Fibroblast of the conjunctiva (primary cell): ENCODE measurements at regions not wholly inside any gene's neighbourhood (a gene's known extent, or its start where the extent isn't known, plus 50 kb on each side); places are given as distances from the start of the nearest gene placed in this dataset.

Experiments
- DNase-seq: peaks from one replicate; pipeline ENCODE4 v3.0.0-alpha.2; 2010; ENCODE audit warnings: low read depth

DNA sequence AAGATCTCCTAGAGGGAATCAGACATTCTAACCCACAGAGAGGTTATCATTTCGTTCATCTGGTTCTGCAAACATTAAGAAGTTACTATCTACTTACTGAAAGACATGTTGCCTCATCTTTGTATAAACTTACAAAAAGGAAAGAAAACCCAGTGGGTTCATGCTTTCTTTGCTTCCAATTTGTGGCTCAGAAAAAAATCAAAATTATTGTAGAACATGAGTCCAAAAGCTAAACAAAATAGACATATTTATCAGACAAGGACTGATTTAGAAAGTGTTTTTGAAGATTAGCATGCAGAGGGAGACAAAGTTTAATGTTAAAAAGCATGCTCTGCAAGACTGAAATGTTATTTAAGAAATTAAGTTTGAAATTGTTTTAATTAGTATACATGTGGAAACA is 123.1 kb downstream of the MBL2 start:
- DNase-seq: no peak

DNA sequence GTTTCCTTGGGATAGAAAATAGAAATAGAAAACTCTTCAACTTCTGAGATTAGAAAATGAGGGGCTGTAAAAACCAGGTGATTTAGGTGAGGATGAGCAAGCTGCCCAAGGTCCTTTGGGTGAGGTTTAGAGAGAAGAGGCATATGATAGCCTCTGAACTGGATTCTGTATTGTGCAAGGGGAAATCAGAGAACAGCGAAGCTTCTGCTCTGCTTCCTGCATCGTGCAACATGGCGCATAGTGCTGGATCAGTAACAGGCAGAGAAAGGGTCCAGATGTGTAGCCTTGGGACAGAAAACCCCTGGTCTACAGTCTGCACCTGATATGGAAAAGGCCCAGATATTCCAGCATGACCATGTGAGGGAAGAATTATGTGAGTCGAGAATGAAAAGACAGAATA is 121.7 kb downstream of the MBL2 start:
- DNase-seq: no peak

DNA sequence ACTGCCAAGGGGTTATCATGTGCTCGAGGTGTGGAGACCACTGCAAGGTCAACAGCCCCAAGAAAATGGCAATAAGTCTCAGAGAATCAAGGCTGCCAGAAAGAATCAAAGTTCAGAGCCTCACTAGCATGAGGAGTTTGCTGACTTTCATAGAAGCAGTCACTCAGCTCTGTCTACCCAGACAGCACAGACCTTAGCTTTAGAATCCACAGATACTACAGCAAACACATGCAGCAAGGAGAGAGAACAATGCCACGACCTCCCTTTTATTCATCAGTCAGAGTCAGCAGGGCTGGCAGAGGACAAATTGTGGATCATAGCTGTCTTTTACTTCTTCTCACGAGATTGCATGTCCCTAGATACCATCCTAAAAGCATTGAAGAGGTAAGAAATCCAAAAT is 121.3 kb downstream of the MBL2 start:
- no peak for DNase-seq

DNA sequence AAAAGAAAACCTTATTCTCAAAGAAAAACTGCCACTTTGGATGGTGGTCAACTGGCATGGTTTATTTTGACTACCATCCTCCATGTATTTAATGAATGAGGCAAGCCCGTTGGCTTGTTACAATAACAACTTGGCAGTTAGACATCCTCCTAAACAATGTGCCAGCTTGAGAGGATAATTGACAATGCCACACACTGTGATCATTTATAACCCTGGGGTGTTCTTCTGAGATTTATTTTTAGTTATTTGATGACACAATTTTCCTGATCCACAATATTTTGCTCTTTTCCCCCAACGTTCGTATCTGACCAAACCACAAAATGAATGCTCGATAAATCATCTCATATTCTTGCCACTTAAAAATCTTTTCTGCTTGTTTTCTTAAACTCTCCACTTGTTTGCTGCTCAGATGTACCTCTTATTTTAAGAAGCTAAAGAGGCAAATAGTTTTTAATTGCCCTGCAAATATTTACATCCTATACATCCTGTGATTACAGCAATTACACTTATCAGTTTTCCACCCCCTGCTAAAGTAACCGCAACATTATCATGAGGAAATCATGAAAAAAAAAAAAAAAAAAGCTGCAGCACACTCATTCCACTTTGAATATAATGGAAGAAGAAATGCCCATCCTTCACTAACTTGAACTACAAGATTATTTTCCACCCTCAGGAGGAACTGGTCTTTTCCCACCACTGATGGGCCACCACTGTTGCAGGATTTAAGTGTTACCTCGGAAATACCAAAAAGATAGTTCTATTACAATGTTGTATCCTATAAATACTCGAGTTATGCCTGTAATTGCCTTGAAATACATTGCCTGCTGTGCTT is 119.9 kb downstream of the MBL2 start:
- no peak for DNase-seq

DNA sequence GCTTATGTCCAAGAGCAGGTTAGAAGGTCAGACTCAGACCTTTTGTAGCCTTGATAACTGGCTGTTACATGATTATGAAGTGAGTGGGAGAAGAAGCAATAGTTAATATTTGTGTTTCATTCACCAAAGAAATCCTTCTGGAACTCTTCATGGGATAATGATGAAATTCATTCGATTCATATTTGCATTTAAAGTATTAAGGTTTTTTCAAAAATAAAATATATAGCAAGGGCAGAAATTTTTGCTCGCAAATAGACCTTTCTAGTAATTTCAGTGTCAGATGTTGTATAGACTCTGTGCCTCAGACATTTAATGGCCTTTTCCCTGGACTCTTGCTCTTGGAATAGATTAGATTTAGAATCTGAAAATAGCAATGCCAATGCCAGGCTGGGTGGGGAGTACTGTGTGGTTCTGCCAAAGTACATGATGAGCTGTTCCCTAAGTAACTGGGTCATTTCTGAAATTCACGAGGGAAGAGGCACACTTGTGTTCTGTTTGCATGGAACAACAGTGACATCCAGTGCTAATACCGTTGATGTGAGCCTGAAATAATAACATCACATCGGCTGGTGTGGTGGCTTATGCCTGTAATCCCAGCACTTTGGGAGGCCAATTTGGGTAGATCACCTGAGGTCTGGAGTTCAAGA is 119.2 kb downstream of the MBL2 start:
- DNase-seq: no peak

DNA sequence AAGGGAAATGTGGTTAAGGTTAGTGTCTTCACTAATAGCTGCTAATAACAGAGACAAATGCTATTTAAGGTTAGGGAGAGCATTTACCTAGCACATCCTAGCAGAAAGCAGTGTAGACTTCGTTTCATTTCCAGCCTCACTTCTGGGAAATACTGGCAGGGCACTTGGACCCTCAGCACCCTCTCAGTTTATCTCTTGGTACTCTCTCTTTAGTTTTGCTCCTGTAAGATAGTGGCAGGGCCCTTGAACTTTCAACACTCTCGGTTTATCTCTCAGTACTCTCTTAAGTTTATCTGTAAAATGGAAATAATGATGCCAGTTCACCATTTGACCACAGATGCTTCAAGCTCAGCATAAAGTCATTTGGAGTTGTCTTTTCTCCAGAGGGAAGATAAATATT is 118.4 kb downstream of the MBL2 start:
- DNase-seq: no peak

DNA sequence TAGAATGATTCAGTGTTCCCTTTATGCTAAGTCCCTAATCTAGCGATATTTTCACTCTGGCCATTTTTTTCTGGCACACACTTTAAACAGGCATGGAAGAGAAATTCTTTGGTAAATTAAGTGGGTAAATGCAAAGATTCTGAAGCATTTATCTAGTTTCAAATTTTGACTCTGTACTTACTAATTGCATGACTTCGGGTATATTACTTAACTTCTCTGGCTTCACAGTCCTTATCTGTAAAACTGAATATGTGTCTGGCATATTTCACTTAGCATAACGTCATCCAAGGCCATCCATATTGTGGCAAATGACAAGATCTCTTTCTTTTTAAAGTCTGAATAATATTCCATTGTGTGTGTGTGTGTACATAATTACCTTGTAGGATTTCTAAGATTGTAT is 114.5 kb downstream of the MBL2 start:
- no peak for DNase-seq

DNA sequence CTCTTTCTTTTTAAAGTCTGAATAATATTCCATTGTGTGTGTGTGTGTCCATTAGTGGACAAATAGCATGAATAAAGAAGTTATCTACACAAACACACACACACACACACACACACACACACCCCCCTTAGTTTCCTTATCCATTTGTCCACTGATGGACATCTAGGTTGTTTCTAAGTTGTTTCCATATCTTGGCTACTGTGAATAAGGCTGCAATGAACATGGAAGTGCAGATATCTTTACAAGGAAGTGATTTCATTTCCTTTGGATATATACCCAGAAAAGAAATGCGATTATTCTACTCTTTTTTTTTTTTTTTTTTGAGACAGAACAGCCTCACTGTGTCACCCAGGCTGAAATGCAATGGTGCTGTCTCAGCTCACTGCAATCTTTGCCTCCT is 113.5 kb downstream of the MBL2 start:
- no peak for DNase-seq

DNA sequence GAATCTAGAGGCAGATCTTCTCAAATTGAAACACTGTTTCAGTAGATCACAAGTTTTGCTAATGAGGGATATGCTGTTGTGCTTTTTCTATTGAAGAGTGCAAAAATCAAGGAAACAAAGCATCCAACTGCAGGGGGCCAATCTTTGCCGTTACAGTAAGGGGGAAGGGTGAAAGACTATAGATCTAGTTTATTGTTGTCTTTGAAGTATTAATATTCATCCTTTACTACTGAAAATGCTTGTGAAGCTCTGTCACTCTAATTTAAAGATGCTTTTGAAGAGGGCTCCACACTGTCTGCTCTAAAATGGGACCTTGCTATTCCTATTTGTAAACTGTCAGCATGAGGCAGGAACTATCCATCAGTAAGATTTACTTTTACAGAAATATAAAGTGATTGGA is 110.3 kb downstream of the MBL2 start:
- no peak for DNase-seq

DNA sequence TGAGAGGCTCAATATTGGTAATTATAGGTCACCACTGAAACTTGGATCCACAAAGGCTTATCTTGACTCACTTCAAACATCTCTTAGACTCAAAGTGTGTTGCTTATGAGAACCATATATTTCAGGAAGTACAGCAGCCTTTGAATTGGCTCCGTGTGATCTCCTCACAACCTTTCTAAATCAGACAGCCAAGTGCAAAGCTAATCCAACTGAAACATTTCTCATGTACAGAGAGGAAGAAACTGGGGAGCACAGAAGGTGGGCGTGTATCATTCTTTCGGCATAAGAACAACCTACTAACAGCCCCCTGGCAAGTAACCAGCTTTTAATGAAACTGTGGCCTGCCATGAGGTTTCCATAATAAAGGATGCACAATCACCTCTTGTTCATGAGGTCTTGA is 109.4 kb downstream of the MBL2 start:
- DNase-seq: no peak

DNA sequence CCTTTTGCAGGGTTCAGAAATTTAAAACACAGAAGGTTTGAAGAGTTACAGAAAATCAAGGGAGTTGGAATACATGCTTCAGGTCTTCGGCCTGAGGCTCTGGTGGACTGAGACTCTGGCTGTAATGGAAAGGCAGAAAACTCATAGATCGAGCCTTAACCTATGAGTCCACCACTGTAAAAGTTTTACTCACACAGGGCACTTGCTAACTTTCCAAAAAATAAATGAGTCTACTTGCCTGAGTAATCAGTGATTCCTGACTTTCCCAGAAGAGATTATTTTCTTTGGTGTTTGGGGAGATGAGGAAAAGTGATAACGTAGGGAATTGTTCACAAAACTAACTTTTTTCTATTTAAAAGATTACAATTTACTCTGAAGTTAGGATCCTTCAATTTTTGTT is 108.0 kb downstream of the MBL2 start:
- DNase-seq: no peak

DNA sequence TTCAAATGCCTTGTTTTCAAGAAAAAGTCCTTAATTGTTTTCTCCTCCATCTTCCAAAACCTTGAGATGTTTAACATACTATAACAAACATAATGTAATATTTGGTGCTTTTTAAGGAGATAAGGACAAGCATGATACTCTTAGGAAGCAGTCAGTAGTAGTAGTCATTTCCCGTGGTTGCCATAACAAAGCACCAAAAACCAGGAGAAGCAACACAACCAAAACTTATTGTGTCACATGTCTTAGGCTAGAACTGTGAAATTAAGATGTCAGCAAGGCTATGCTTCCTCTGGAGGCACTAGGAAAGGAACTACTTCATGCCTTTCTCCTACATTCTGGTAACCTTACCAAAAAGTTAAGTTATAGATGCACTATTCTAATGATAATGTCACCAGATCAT is 106.8 kb downstream of the MBL2 start:
- no peak for DNase-seq

DNA sequence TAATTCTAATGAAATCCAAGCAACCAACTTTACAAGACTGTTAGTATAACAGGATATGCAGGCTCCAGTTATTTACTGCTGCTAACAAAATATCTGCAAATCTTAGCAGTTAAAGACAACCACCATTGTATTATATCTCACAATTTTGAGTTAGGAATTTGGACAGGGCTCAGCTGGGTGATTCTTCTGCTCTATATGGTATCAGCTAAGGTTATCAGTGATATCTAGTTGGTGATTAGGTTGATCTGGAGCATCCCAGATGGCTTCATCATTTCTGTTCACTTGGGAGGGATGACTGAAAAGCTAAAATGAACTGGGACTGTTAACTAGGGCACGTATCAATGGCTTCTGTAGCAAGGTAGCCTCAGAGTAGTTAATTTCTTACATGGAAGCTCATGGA is 105.7 kb downstream of the MBL2 start:
- DNase-seq: no peak

DNA sequence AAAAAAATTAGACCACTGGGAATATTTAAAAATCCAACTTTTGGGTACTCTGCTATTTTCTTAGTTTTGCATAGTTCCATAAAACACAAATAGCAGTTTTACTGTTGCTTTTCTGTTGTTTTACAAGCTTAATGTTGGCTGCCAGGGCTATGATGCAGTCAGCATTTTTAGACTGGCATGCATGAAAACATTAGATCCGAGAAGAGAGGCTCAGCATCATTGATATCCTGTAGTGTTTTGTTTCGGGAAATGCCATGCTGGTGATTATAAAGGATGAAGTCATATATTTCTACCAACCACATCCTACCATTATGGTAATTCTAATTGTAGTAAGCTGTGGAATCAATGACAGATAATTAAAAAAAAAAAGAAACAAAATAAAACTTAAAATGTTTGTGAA is 104.6 kb downstream of the MBL2 start:
- DNase-seq: no peak

DNA sequence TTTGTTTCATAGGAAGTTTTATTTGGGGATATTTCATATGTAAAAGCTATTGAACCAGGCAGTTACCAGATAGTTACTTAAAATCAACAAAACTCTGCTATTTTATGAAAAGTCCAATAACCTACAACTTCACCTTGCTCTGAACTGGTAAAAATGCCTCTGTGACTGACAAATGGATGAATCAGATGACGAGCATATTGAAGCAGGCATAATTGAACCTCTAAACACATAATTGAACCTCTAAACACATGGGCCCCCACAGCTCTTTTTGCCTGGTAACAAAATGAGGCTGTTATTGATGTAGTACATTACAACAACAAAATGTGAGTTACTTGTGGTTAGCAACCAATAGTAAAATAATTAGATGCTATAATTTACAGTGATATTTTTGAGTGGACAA is 99.7 kb downstream of the MBL2 start:
- DNase-seq: no peak

DNA sequence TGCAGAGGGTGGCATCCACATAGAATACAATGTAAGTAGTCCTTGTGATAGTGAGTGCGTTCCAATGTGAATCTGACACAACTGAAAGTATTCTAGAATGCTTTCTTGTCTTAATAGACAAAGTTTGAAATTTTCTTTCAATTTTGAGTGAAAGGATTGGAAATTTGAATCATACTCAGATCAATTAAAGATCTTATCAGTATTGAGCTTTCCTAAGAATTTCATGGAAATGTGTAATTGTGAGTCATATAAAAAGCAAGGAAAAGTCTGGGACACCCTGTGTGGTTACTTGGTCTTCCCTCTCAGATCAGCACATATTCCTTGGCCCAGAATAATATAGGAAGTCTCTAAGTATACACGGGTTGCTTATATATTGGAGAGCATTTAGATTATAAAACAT is 99.1 kb downstream of the MBL2 start:
- no peak for DNase-seq

DNA sequence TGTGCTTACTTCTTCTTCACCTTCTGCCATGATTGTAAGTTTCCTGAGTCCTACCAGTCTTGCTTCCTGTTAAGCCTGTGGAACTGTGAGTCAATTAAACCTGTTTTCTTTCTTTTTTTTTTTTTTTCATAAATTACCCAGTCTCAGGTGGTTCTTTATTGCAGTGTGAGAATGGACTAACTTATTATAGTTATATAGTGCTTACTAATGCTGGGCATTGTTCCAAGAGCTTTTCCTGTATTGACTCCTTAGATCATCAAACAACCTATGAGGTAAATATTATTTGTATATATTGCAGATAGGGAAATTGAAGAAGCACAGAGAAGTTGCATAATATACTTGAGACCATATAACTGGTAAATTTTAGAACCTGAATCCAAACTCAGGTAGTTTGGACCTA is 98.1 kb downstream of the MBL2 start:
- DNase-seq: no peak

DNA sequence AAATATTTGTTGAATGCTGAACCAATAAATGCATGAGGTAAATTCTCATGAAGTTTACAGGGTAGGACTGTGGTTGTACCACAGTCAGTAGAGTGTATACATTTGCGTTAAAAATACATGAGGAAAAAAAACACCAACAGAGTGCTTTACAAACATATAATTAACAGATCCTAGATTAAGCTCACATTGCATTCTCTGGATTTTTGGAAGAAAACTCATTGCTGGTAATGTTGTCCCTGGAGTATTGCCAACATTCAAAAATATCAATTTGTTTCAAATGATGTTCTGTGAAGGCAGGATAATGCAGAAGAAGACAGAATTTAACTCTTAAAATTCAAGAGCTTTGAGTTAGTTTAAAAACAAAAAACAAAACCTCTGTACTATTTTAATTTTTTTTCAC is 95.5 kb downstream of the MBL2 start:
- DNase-seq: no peak

DNA sequence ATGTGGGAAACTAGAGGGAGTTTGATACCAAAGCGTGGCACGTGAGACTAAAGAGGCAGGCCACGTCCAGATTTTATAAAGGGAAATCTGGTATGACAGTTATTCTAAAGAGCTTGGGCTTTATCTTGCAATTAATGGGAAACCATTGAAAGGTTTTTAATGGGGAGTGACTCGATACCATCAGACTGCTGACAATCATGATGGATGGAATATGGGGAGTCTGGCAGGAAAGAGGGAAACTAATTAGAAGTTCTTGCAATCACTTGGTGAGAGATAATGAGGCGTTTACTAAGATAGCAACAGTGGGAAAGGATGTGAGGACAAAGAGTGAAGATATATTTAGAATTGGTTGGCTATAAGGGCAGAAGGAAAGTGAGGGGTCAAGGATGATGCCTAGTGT is 94.0 kb downstream of the MBL2 start:
- no peak for DNase-seq

DNA sequence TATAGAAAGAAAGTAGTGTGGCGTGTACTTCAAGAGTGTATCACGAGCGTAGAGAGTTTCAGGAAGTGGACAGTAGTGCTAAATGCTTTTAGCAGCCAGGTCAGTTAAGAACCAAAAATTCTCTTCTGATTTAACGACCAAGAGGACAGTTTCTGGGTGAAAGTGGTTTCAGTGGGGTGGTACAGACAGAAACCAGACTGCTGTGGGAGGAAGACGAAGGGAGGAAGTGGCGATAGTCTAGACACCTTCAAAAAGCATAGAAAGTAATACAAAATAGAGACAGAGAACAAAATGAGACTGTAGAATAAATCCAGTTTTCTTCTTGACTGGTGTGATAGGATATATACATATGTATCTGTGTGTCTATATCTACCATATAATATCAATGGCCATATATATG is 93.5 kb downstream of the MBL2 start:
- no peak for DNase-seq

DNA sequence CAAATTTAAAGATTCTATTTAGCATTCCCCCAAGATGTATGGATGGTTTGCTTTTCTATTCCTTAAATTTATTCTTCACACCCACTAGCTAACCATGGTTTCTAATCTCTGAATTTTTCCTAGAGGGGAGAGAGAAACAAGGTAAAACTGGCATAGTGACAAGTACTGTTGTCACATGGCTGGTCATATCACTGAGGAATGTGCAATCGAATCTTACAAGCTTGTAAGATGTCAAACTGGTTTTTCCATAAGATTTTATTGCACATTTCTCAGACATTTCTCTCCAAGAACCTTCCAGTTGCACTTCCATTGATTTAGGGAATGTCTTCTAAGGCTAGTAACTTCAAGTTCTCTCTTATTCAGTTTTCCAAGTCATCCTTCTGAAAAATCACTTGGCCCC is 89.8 kb downstream of the MBL2 start:
- DNase-seq: no peak

DNA sequence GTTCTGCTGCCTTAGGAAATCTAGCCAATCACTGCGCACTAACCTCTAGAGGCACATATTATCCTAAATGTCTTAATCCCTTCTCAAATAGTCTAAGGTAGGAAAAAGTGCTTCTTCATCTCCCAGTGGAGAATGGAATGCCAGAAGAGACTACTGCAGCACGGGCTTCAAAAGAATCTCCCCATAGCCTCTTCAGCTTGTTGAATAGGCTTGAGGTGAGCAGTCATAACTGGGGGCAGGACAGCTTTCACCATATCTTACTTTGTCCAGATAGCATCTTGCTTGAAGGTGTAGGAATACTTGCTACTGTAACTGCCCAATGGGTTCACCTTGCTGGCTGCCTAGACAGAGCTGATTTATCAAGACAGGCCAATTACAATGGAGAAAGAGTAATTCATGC is 88.8 kb downstream of the MBL2 start:
- no peak for DNase-seq

DNA sequence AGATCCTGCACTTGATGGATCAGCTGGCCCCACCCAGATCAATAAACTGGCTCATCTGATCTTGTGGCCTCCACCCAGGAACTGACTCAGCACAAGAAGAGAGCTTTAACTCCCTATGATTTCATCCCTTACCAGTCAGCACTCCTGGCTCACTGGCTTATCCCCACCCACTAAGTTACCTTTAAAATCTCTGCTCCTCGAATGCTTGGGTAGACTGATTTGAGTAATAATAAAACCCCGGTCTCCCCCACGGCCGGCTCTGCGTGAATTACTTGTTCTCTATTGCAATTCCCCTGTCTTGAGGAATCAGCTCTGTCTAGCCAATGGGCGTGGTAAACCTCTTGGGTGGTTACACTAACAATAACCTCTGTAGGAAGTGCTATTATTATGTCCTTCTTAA is 83.7 kb downstream of the MBL2 start:
- DNase-seq: no peak

DNA sequence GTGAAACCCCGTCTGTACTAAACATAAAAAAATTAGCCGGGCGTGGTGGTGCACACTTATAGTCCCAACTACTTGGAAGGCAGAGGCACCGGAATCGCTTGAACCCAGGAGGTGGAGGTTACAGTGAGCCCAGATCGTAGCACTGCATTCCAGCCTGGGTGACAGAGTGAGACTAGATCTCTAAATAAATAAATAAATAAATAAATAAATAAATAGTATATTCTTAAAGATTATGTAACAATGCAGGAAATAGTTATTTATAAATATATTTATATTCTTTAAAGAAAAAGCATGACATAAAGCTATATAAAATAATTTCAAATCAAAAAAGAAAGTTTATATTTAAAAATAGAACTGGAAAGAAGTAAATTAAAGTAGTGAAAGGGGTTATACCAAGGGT is 76.4 kb downstream of the MBL2 start:
- no peak for DNase-seq
